ENCODE measurements at regions not wholly inside any gene's neighbourhood (a gene's known extent, or its start where the extent isn't known, plus 50 kb on each side); places are given as distances from the start of the nearest gene placed in this dataset.

- TF ChIP-seq CTCF (IDR thresholded peaks at IDR 0.05; ENCODE audit: low read depth, low read length): no peak
- no peak for DNase-seq (ENCODE audit: extremely low read depth, low read depth)
These were observed 234.2 kb upstream of the EXOC2 start for GRCh38 chr6:927157-927556.

GRCh38 chr6:925656-926213 lies 232.8 kb upstream of the EXOC2 start:
- DNase-seq (ENCODE audit: extremely low read depth, low read depth): no peak
- no peak for TF ChIP-seq CTCF (IDR thresholded peaks at IDR 0.05; ENCODE audit: low read depth, low read length)

- TF ChIP-seq CTCF (IDR thresholded peaks at IDR 0.05; ENCODE audit: low read depth, low read length): no peak
- DNase-seq (ENCODE audit: extremely low read depth, low read depth): no peak
These were observed 231.7 kb upstream of the EXOC2 start for GRCh38 chr6:924661-925060.

- DNase-seq (ENCODE audit: extremely low read depth, low read depth): no peak
- no peak for TF ChIP-seq CTCF (IDR thresholded peaks at IDR 0.05; ENCODE audit: low read depth, low read length)
These were observed 228.5 kb upstream of the EXOC2 start for GRCh38 chr6:921400-921799.

- no peak for DNase-seq (ENCODE audit: extremely low read depth, low read depth)
- TF ChIP-seq CTCF (IDR thresholded peaks at IDR 0.05; ENCODE audit: low read depth, low read length): no peak
These were observed 227.6 kb upstream of the EXOC2 start for GRCh38 chr6:920512-920911.

GRCh38 chr6:919500-919899 lies 226.6 kb upstream of the EXOC2 start:
- no peak for DNase-seq (ENCODE audit: extremely low read depth, low read depth)
- TF ChIP-seq CTCF (IDR thresholded peaks at IDR 0.05; ENCODE audit: low read depth, low read length): no peak

GRCh38 chr6:917939-918338 lies 225.0 kb upstream of the EXOC2 start:
- no peak for DNase-seq (ENCODE audit: extremely low read depth, low read depth)
- TF ChIP-seq CTCF (IDR thresholded peaks at IDR 0.05; ENCODE audit: low read depth, low read length): no peak
